ENCODE measurements at regions not wholly inside any gene's neighbourhood (a gene's known extent, or its start where the extent isn't known, plus 50 kb on each side); places are given as distances from the start of the nearest gene placed in this dataset.

DNA sequence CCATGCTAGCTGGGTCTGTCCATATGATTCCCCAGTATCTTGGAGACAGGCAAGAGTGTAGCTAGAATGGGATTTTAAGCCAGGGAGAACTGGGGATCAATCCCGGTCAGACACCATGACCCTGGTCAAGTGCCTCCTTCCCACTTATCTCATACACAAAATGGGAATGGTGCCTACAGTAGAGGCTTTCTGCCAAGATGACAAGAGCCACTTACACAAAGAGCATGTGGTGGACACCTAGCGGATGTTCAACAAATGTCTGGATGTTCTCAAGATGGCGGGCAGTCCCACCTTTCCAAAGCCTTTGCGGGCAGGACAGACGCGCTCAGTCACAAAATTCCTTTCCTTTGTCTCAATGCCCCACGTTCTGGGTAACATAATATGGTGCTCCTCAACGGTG lies 57.3 kb downstream of the MAF start:
- ATAC-seq, result no peak

DNA sequence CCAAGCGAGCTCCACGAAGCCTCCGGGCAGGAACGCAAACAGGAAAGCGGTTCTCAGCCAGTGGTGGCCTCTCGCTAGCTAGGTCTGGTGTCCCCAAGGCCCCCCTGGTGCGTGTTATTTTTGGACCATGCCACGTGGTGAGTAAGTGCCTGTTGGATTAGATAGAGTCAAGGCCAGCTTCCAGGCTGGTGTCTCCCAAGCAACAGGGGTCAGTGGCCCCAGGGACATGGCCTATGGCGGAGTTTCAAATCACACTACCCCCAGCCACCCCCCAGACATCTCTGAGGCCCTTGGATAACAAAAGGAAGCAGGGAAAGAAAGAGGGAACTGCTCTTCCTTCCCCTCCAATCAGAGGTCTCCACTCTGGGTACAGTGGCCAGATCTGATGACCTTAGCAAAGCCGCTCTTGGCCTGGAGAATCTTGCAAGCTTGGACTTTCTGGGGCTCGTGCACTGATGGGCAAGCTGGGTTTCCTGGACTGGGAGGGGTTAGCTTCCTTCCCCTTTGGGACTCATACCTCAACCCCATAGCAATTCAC lies 58.2 kb downstream of the MAF start:
- Mint-ChIP-seq H3K27me3 (no peaks in the 10 kb centered on the region), H3K27ac (peak overlapping the region in 1 of 2 donors; percentile 29), H3K4me3 (no peak overlapping the region), H3K4me1 (no peaks in the 10 kb centered on the region), H3K9me3 (no peaks in the 10 kb centered on the region)
- DNase-seq, result no peak
- ATAC-seq, result no peak

More for the DNA sequence above, 57.3 kb downstream of the MAF start:
- Mint-ChIP-seq H3K4me1 (no peaks in the 10 kb centered on the region), H3K27me3 (no peaks in the 10 kb centered on the region), H3K9me3 (no peaks in the 10 kb centered on the region), H3K4me3 (no peak overlapping the region), H3K27ac (no peak overlapping the region)
- DNase-seq, result no peak

DNA sequence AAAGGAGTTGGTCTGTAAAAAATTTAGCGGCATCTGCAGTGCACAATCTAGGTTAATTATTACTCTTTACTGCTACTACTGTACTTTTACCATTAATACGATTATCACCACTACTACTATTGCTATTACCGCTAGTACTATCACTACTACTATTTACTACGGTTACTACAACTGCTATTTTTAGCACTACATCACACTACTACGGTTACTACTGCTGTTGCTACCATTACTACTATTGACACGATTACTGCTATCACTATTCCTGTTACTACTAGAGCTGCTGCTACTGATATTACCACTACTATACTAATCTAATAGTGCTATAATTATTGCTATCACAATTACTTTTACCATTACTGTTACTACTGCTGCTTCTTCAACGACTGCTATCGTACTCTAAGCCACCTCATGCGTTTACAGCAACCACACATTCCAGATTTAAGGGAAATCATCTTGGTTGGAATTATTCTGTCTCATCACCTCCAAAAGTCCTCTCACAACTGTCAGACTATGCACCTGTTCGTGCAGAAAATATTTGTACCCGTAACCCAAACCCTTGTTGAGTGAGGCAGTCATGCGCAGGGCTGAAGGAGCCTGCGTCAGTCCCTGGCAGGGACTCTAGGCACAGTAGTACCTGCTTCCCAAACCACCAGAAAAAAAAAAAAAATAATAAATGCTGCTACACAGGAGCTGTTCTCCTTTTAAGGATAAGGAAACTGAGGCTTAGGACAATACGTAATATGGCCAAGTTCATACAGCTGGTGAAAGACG lies 59.5 kb downstream of the MAF start:
- no peaks in the 10 kb centered on the region for H3K27me3 Mint-ChIP-seq

DNA sequence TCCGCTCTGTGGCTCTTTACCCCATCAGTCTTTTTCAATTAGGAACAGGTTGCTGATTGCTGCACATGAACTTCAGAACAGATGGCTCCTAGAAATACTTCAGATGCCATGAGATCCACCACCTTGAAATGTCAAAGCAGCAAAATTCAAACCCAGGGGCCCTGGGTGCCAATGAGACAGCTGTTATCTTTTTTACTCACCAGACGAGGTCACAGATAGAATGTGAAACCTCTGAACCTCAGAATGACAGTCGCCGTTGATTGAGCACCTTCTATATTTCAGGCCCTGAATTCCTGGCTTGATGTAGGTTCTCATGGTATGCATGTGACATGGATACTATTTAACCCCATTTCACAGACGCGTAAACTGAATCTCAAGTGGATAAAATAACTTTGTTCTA lies 63.0 kb downstream of the MAF start:
- Mint-ChIP-seq H3K9me3 (no peaks in the 10 kb centered on the region), H3K27me3 (no peaks in the 10 kb centered on the region), H3K27ac (no peak overlapping the region), H3K4me3 (no peak overlapping the region), H3K4me1 (no peaks in the 10 kb centered on the region)
- DNase-seq (no peak), ATAC-seq (no peak)

More for the DNA sequence above, 59.5 kb downstream of the MAF start:
- DNase-seq, result no peak
- no peak overlapping the region for H3K4me3 Mint-ChIP-seq
- ATAC-seq, result no peak
- no peak overlapping the region for H3K27ac Mint-ChIP-seq
- no peaks in the 10 kb centered on the region for H3K4me1 Mint-ChIP-seq
- H3K9me3 Mint-ChIP-seq, result no peaks in the 10 kb centered on the region

DNA sequence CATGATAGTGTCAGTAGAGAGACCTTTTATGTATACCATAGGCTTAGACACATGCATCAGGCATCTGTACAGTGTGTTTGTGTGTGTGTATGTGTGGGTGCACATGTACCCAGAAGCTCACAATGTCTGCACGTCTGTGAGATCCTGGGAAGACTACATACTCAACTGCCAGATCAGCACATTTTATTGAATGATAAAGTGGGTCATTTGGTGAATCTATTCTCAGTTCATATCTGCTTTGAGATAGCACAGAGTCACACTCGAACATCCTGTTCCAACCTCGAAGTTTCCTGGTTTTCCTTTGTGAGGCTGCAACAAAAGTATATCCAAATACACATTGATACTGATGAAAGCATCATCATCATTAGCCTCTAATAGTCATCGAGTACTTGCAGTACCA lies 63.6 kb downstream of the MAF start:
- no peak overlapping the region for H3K4me3 Mint-ChIP-seq
- H3K27ac Mint-ChIP-seq, result no peak overlapping the region
- H3K9me3 Mint-ChIP-seq, result no peaks in the 10 kb centered on the region
- H3K4me1 Mint-ChIP-seq, result no peaks in the 10 kb centered on the region
- H3K27me3 Mint-ChIP-seq, result no peaks in the 10 kb centered on the region
- DNase-seq (no peak), ATAC-seq (no peak)

DNA sequence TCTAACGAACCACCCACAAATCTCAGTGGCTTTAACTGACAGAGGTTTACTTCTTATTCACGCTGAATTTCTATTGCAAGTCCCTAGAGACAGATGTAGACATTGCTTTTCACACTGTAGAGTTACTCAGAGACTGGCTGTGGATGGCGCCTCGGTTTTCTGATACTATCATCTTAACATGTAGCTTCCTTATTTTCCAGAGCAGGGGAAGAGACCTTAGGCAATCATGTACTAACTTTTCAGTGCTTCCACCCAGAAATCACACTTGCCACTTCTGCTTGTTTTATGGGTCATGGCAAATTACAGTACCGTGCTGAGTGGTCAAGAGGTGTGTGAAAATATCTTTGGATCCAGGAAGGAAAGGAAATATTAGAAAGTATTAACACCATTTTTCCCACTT lies 65.4 kb downstream of the MAF start:
- no peak for ATAC-seq
- no peak overlapping the region for H3K27ac Mint-ChIP-seq
- H3K4me3 Mint-ChIP-seq, result no peak overlapping the region
- no peaks in the 10 kb centered on the region for H3K4me1 Mint-ChIP-seq
- no peaks in the 10 kb centered on the region for H3K27me3 Mint-ChIP-seq
- no peaks in the 10 kb centered on the region for H3K9me3 Mint-ChIP-seq
- DNase-seq, result no peak

DNA sequence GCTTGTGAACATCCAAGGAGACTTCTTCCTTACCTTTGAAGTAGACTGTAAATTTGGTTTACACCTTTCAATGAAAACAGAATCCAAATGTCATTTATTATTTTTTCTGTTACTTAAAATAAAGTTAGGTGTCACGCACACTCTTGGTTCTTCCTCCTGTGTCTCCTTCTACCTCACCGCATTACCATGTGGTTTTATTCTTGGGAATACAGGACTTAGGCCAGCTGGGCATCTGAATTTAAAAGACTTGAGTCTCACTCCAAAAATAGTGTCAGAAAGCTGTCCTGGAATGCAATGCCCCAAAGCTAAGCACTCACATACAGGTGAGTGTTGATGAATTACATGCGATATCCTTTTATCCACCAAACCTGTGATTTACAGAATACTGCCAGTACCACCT lies 66.4 kb downstream of the MAF start:
- no peak for DNase-seq
- no peaks in the 10 kb centered on the region for H3K4me1 Mint-ChIP-seq
- no peak overlapping the region for H3K27ac Mint-ChIP-seq
- ATAC-seq, result no peak
- no peak overlapping the region for H3K4me3 Mint-ChIP-seq
- H3K9me3 Mint-ChIP-seq, result no peaks in the 10 kb centered on the region
- no peaks in the 10 kb centered on the region for H3K27me3 Mint-ChIP-seq

DNA sequence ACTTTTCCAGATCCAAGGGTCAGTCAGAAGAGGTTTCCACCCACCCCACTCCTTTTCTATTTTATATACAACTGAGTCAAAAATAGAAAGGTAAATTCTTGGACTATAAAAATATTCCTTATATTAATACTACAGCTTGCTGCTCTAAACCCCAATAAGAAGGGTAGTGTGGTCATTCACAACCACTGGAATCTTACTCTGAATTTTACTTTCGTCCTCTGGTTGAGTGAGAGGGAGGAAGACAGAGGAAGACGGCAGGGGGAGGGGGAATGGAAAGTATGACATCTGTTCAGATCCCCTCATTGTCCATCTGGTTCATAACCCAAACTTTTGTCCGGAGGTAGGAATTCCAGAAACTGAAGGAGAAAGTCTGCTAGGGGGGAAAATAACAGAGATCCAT lies 67.2 kb downstream of the MAF start:
- no peak overlapping the region for H3K4me3 Mint-ChIP-seq

DNA sequence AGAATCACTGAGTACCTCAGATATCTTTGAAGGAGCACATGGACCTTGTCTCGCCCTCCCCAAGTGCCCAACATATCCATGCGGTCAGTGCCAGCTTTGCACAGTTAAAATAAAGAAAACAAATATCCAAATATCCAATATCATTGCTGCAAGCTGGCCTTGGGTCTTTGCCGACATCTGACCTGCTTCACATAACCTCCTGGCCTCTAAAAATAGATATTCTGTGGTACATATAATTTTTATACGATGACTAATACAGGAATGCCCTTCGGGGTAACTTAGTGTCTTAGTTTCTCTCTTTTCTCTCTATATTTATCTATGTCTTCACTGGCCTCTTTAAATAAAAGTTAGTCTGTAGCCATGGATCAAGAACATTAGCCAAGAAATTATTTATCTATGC lies 67.8 kb downstream of the MAF start:
- DNase-seq (no peak), ATAC-seq (no peak)
- no peaks in the 10 kb centered on the region for H3K27me3 Mint-ChIP-seq
- no peaks in the 10 kb centered on the region for H3K9me3 Mint-ChIP-seq
- no peaks in the 10 kb centered on the region for H3K4me1 Mint-ChIP-seq
- no peak overlapping the region for H3K4me3 Mint-ChIP-seq
- peak overlapping the region in 1 of 2 donors; percentile 54 for H3K27ac Mint-ChIP-seq

More for the DNA sequence above, 67.2 kb downstream of the MAF start:
- Mint-ChIP-seq H3K27me3 (no peaks in the 10 kb centered on the region), H3K27ac (no peak overlapping the region), H3K9me3 (no peaks in the 10 kb centered on the region), H3K4me1 (no peaks in the 10 kb centered on the region)
- no peak for DNase-seq
- no peak for ATAC-seq

DNA sequence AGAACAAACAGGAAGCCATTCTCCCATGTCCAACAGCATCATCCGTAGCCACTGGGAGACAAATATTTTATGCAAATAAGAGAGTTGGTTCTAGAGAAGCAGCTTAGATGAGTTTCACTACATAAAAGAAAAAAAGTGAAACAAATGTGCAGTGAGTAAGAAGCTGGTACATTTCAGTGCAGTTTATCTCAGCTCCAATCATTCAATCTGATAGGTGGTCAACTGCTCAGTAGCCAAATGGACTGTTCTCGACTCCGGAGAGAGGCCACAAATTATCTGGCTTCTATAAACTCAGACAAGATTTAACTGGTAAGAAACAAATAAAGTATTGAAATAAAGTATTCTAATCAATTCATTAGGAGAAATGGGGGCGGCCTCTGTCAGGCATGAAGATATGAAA lies 68.3 kb downstream of the MAF start:
- H3K27me3 Mint-ChIP-seq, result no peaks in the 10 kb centered on the region
- no peaks in the 10 kb centered on the region for H3K4me1 Mint-ChIP-seq
- H3K4me3 Mint-ChIP-seq, result no peak overlapping the region
- ATAC-seq (no peak), DNase-seq (no peak)
- no peak overlapping the region for H3K27ac Mint-ChIP-seq
- H3K9me3 Mint-ChIP-seq, result peaks cover 0 to 5% of the 10 kb centered on the region in 2 donors

DNA sequence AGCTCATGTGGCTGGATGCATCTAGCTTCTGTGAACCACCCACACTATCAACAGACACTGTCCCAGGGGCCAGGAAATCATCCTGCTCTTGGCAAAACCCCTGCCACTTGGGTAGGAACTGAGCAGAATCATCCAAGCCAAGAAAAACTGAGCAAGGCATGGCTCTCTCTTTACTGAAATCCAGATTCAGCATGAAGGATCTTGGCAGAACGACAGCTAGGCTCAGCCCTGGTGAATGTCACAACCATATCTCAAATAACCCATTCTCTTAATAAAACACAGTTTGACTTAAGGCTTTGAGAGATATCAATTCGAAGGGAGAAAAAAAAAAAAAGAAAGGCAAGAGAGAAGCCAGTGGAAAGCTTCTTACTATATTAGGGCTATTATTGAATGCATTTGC lies 72.2 kb downstream of the MAF start:
- DNase-seq, result no peak
- H3K9me3 Mint-ChIP-seq, result peaks cover 0 to 14% of the 10 kb centered on the region in 2 donors
- H3K27me3 Mint-ChIP-seq, result peaks cover 18% of the 10 kb centered on the region
- H3K4me1 Mint-ChIP-seq, result no peaks in the 10 kb centered on the region
- no peak overlapping the region for H3K4me3 Mint-ChIP-seq
- no peak overlapping the region for H3K27ac Mint-ChIP-seq
- no peak for ATAC-seq

DNA sequence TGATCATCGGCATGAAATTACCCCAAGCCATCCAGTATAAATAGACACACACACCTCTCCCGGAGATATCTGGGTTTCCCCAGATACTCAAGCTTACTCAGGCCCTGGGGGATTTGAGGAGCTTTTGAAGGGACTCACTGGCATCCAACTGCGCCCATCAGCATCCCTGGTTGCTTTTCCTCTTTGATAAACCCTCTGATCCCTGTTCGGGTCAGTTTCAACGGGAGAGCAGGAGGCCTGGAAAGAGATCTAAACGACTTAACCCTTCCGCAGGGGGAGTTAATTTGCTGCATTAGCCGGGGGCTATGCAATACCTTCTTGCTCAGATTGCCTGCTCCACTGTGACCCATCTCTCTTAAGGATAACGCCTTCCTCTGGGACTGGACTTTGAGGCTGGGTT lies 76.6 kb downstream of the MAF start:
- H3K4me1 Mint-ChIP-seq, result peaks cover 6% of the 10 kb centered on the region
- H3K27ac Mint-ChIP-seq, result no peak overlapping the region
- DNase-seq (no peak), ATAC-seq (no peak)
- no peak overlapping the region for H3K4me3 Mint-ChIP-seq
- peaks cover 8 to 20% of the 10 kb centered on the region in 2 donors for H3K9me3 Mint-ChIP-seq
- H3K27me3 Mint-ChIP-seq, result peaks cover 45% of the 10 kb centered on the region

DNA sequence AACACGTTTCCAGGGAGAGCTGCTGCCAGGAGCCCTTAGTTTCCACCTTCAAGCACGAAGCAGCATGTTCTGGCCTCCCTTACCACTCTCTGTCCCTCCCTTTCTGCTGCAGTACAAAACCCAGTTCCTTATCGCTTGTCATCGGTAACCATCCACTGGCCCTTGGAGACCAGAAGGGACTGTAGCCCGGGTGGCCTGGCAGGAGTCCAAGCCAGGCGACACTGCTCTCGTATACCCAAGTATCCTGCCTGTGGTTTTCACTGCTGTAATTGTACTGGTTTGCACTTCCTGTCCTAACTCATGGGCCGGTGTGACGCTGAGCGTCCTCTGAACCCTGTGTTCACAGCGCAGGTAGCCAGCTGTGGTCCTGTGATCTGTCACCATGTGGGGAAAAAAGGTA lies 81.1 kb downstream of the MAF start:
- Mint-ChIP-seq H3K4me3 (no peak overlapping the region), H3K9me3 (peaks cover 5 to 8% of the 10 kb centered on the region in 2 donors), H3K27ac (no peak overlapping the region), H3K4me1 (peaks cover 6% of the 10 kb centered on the region), H3K27me3 (peaks cover 42% of the 10 kb centered on the region)
- ATAC-seq (no peak), DNase-seq (no peak)

DNA sequence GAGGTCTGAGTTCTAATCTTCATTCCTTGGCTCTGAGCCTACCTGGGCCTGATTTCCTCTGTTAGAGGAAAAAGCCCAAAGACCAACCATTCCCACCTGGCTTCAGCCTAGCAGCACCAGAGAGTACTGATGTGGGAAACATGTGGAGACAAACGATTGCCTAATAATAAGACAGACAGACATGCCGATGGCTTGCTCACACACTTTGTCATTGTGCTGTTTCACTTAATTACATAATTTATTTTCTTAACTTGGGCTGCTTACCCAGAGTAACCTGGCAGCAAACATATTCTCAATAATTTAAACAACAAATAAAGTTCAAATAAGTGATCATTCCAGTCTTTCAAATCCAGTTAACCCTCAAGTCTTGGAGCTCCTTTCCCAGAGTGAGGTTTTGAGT lies 83.4 kb downstream of the MAF start:
- peaks cover 5 to 8% of the 10 kb centered on the region in 2 donors for H3K9me3 Mint-ChIP-seq
- ATAC-seq, result no peak
- no peak overlapping the region for H3K27ac Mint-ChIP-seq
- H3K4me3 Mint-ChIP-seq, result no peak overlapping the region
- peaks cover 6% of the 10 kb centered on the region for H3K4me1 Mint-ChIP-seq
- no peak for DNase-seq
- H3K27me3 Mint-ChIP-seq, result peaks cover 34% of the 10 kb centered on the region

DNA sequence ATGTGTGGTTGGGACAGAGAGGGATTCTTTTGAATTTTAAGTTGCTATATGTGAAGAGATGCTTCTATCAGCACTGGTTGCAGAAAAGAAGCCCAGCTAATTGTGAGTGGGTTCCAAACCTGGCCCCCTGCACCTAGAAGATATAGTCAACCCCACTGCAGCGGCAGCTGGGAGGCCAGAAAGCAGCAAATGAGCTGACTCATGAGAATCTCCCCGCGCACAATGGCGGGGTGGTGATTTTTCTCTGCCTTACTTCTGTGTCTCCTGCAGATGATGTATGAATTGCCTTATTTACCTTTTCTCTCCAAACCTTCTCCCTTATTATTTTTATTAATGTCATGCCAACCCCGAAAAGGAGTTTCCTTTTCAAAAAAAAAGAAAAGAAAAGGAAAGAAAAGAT lies 89.7 kb downstream of the MAF start:
- H3K27ac Mint-ChIP-seq, result no peak overlapping the region
- H3K27me3 Mint-ChIP-seq, result peaks cover 8% of the 10 kb centered on the region
- H3K9me3 Mint-ChIP-seq, result no peaks in the 10 kb centered on the region
- ATAC-seq (no peak), DNase-seq (no peak)
- H3K4me1 Mint-ChIP-seq, result no peaks in the 10 kb centered on the region
- no peak overlapping the region for H3K4me3 Mint-ChIP-seq

DNA sequence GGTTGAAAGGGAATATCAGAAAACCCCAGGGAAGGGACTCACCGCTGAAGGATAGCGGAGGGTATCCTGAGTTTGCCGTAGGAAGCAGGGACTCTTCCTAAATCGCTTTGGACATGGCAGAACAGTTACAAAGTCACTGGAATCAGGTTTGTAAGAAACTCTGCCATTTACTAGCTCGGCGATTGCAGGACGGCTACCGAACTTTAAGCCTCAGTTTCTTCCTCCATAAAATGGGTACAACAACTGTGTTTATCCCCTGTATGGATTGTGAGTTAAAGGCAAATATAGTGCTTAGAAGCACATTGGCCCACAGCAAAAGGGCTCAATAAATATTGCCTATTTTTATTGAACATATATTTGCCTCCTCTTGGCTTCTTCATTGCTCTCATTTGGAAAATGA lies 90.6 kb downstream of the MAF start:
- H3K4me1 Mint-ChIP-seq, result no peaks in the 10 kb centered on the region

DNA sequence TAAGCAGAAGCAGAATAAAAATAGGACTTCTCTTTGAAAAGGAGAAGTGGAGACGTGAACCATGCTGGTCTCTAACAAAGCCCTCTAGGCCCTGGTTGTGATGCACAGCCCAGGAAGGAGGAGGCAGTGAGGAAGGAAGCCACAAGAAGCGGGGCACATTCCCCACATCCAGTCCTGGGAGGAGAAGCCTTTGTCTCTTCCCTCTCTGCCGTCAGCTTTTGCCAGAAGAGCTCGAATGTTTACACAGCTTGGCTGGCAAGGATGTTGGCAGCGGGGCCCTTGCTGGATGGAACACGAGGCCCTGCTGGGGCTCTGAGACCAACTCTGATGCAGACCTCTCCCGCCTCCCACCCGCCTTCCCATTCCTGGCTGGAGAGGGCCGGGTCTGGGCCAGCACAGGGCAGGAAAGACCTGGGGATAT lies 91.3 kb downstream of the MAF start:
- Mint-ChIP-seq H3K27ac (no peak overlapping the region), H3K4me3 (no peak overlapping the region), H3K4me1 (no peaks in the 10 kb centered on the region), H3K27me3 (peaks cover 8% of the 10 kb centered on the region), H3K9me3 (no peaks in the 10 kb centered on the region)
- ATAC-seq (no peak), DNase-seq (no peak)

More for the DNA sequence above, 90.6 kb downstream of the MAF start:
- ATAC-seq (no peak), DNase-seq (no peak)
- no peak overlapping the region for H3K4me3 Mint-ChIP-seq
- H3K27me3 Mint-ChIP-seq, result peaks cover 8% of the 10 kb centered on the region
- no peak overlapping the region for H3K27ac Mint-ChIP-seq
- H3K9me3 Mint-ChIP-seq, result no peaks in the 10 kb centered on the region
